Activated B cell treated with CpG ODN at 0.5 μM for 24 hours (primary cell): ENCODE measurements at regions not wholly inside any gene's neighbourhood (a gene's known extent, or its start where the extent isn't known, plus 50 kb on each side); places are given as distances from the start of the nearest gene placed in this dataset.

Source experiments
- ATAC-seq: fragments of 200-7000 bp; cut with Tn5 transposase; one replicate; pipeline ENCODE4 v1.10.0; 2021; ENCODE audit warnings: low read depth, mild to moderate bottlenecking, moderate library complexity
- CTCF ChIA-PET: fragments of 350-600 bp; sonication (Branson Sonifier 250); formaldehyde crosslinking; loops from one replicate; lab custom pipeline; 2021; ENCODE audit warnings: antibody characterized with exemption; lab: Charles Lee
- POLR2A ChIA-PET: fragments of 350-600 bp; sonication (Branson Sonifier 250); formaldehyde crosslinking; loops from one replicate; lab custom pipeline; 2021; ENCODE audit warnings: antibody characterized with exemption; lab: Charles Lee
- DNase-seq: peaks from one replicate; pipeline ENCODE4 v3.0.0; 2022
- H3K27ac Mint-ChIP-seq: one replicate; pipeline ENCODE4 v1.8.0; 2020; ENCODE audit warnings: mixed read lengths
- H3K27me3 Mint-ChIP-seq: one replicate; pipeline ENCODE4 v1.8.0; 2021; ENCODE audit warnings: mixed read lengths
- H3K36me3 Mint-ChIP-seq: one replicate; pipeline ENCODE4 v1.8.0; 2021; ENCODE audit warnings: low read depth, mixed read lengths
- H3K4me1 Mint-ChIP-seq: one replicate; pipeline ENCODE4 v1.8.0; 2021; ENCODE audit warnings: mixed read lengths
- H3K4me3 Mint-ChIP-seq: one replicate; pipeline ENCODE4 v1.8.0; 2020; ENCODE audit warnings: mild to moderate bottlenecking, mixed read lengths
- H3K9me3 Mint-ChIP-seq: one replicate; pipeline ENCODE4 v1.8.0; 2020; ENCODE audit warnings: mixed read lengths
- intact Hi-C: fragments of 100-400 bp; cut with micrococcal nuclease; formaldehyde crosslinking; loops from one replicate; pipeline ENCODE4 v1.15.1; 2024
- TF ChIP-seq, protein P1 (sequence below): fragments of 200-600 bp; IDR thresholded peaks from one replicate; pipeline ENCODE4 v1.8.0; 2022; ENCODE audit warnings: antibody characterized with exemption, mild to moderate bottlenecking

DNA sequence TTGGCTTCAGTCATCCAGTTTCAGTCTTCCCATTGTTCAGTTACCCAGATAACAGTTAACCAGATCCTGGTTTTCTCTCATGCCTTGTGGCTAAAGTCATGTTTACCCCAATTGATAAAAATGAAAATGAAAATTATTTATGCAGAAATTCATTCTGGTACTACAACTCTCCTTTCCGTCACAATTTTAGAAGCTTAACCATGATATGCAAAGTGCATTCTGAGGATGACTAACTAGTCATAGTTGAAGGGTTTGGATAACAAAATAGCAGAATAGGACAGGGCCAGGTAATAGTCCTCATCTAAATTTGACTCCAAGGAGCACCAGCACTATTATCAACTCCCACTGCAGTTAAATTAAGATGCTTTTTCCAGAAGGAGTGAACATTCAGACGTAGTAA, 94.7 kb downstream of the NTMT2 start:
- no peaks in the 10 kb centered on the region for H3K9me3 Mint-ChIP-seq
- ChIA-PET CTCF (no interaction called here), POLR2A (no interaction called here)
- DNase-seq (no peak), ATAC-seq (no peak)
- intact Hi-C loops = no loop called here
- no peaks in the 10 kb centered on the region for H3K36me3 Mint-ChIP-seq
- H3K27ac Mint-ChIP-seq = no peak overlapping the region
- peaks cover 2% of the 10 kb centered on the region for H3K27me3 Mint-ChIP-seq
- H3K4me3 Mint-ChIP-seq = no peak overlapping the region
- TF ChIP-seq, protein P1, sequence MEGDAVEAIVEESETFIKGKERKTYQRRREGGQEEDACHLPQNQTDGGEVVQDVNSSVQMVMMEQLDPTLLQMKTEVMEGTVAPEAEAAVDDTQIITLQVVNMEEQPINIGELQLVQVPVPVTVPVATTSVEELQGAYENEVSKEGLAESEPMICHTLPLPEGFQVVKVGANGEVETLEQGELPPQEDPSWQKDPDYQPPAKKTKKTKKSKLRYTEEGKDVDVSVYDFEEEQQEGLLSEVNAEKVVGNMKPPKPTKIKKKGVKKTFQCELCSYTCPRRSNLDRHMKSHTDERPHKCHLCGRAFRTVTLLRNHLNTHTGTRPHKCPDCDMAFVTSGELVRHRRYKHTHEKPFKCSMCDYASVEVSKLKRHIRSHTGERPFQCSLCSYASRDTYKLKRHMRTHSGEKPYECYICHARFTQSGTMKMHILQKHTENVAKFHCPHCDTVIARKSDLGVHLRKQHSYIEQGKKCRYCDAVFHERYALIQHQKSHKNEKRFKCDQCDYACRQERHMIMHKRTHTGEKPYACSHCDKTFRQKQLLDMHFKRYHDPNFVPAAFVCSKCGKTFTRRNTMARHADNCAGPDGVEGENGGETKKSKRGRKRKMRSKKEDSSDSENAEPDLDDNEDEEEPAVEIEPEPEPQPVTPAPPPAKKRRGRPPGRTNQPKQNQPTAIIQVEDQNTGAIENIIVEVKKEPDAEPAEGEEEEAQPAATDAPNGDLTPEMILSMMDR = no peak
- H3K4me1 Mint-ChIP-seq = no peaks in the 10 kb centered on the region

DNA sequence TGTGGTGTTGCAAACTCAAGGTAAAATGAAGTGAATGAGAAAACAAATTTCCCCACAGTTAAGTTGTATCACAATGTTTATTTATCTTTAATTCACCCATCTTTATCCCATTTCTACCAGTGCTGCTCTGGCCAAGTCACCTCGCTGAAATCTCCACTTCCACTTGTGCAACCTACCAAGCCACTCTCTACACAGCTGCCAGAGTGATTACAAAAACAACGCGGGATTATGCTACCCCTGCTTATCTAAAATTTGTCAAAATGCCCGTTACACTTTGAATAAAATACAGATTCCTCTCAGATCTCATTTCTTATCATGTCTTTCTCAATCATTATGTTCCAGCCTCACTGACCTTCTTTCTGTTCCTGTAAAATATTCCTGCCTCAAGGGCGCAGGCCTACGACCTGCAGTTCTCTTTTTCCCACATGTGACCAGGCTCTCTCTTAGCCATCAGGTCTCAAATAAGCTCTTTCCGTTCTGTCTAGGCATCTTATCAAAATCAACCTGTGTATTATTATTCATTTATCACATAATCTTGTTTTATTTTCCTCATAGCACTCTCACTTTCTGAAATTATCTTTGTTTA, 95.6 kb downstream of the NTMT2 start:
- DNase-seq (no peak), ATAC-seq (no peak)
- Mint-ChIP-seq H3K9me3 (no peaks in the 10 kb centered on the region), H3K36me3 (no peaks in the 10 kb centered on the region), H3K4me3 (no peak overlapping the region), H3K27ac (no peak overlapping the region), H3K27me3 (peaks cover 6% of the 10 kb centered on the region), H3K4me1 (no peaks in the 10 kb centered on the region)
- POLR2A ChIA-PET = no interaction called here
- intact Hi-C loops = no loop called here
- TF ChIP-seq, protein P1 = no peak
- CTCF ChIA-PET = no interaction called here

DNA sequence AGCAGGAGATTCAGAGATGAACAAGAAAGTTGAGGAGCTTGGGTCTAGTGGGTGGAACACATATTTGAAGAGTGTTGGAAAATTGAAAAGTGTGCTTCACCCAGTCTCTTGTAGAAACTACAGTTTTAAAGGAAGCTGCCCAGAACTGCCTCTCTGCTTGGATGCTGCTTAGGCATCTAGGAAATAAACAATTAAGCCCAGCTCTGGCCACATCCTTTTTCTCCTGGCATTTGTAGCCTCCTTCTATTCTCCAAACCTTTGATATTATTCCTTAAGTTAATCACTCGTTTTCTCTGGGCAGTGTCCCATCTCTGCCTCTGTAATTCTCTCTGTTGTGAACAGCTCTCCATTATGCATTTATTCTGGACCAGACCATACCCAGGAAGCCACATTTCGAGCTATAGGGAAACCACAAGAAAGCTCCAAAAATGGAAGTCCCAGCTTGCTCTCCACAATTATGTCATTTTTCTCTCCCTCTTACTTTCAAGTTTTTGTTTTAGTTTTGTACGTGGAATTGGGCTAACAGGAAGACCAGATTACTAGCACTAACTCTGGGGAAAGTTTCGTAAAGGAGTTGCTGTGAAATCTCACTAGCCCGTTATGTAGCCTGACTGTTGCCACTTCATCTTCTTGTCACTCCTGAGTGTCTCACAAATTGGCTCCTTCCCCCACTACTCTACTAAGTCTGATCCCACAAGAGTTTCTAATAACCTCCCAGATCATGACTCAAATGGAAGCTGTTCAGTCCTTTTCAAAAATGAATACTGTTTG, 102.2 kb downstream of the NTMT2 start:
- POLR2A ChIA-PET = no interaction called here
- TF ChIP-seq, protein P1 = no peak
- no peaks in the 10 kb centered on the region for H3K4me1 Mint-ChIP-seq
- peaks cover 5% of the 10 kb centered on the region for H3K9me3 Mint-ChIP-seq
- CTCF ChIA-PET = no interaction called here
- intact Hi-C loops = no loop called here
- H3K36me3 Mint-ChIP-seq = no peaks in the 10 kb centered on the region
- H3K27me3 Mint-ChIP-seq = peaks cover 4% of the 10 kb centered on the region
- DNase-seq = no peak
- ATAC-seq = no peak
- no peak overlapping the region for H3K4me3 Mint-ChIP-seq
- H3K27ac Mint-ChIP-seq = no peak overlapping the region

DNA sequence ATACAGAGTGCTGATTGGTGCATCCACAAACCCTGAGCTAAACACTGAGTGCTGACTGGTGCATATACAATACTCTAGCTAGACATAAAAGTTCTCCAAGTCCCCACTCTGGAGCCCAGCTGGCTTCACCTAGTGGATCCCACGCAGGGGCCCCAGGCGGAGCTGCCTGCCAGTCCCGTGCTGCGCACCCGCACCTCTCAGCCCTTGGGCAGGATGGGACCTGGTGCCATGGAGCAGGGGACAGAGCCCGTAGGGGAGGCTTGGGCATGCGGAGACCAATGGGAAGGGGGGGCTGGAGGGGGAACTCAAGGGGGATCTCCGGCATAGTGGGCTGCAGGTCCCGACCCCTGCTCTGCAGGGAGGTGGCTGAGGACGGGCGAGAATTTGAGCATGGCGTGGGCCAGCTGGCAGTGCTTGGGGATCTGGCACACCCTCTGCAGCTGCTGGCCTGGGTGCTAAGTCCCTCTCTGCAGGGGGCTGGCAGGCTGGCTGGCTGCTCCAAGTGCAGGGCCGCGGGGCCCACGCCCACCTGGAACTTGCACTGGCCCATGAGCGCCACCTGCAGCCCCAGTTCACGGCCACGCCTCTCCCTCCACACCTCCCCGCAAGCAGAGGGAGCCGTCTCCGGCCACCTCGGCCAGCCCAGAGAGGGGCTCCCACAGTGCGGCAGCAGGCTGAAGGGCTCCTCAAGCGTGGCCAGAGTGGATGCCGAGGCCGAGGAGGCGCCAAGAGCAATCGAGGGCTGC, 104.9 kb downstream of the NTMT2 start:
- TF ChIP-seq, protein P1 = no peak
- Mint-ChIP-seq H3K4me1 (no peaks in the 10 kb centered on the region), H3K9me3 (peaks cover 9% of the 10 kb centered on the region), H3K27ac (no peak overlapping the region), H3K27me3 (peaks cover 4% of the 10 kb centered on the region), H3K36me3 (no peaks in the 10 kb centered on the region), H3K4me3 (no peak overlapping the region)
- ATAC-seq (no peak), DNase-seq (no peak)
- CTCF ChIA-PET = no interaction called here
- POLR2A ChIA-PET = no interaction called here
- intact Hi-C loops = no loop called here
